SH-SY5Y (cell line): ENCODE measurements at regions not wholly inside any gene's neighbourhood (a gene's known extent, or its start where the extent isn't known, plus 50 kb on each side); places are given as distances from the start of the nearest gene placed in this dataset.

ENCODE experiments used
- GATA2 ChIP-seq: IDR thresholded peaks from 2 replicates; pipeline ENCODE4 v1.6.1; 2011; ENCODE audit warnings: mild to moderate bottlenecking, low read depth, low read length
- GATA3 ChIP-seq: IDR thresholded peaks from 2 replicates; pipeline ENCODE4 v1.6.1; 2011; ENCODE audit warnings: low read depth, mild to moderate bottlenecking, low read length, moderate library complexity

DNA sequence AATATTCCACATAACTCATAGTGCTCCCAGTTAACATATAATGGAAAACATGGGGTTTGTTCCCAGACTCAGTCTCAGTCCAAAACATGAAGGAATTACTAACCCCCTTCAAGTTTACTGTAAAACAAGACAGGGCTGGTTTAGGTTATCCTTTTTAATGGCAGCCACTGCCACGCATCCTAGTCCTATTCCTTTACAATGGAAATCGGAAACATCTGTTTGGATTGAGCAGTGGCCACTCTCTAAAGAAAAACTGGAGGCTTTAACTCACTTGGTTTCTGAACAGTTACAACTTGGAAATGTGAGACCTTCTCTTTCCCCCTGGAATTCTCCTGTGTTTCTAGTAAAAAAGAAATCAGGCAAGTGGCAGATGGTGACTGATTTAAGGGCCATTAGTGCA, 609.9 kb upstream of the ACO1 start:
- TF ChIP-seq GATA2: no peak
- no peak for TF ChIP-seq GATA3
